SK-N-SH (cell line): ENCODE measurements at regions not wholly inside any gene's neighbourhood (a gene's known extent, or its start where the extent isn't known, plus 50 kb on each side); places are given as distances from the start of the nearest gene placed in this dataset.

Experiments used
- CHD2 ChIP-seq: fragments of 150-350 bp; IDR thresholded peaks from 2 replicates; pipeline ENCODE4 v1.6.1; 2018; ENCODE audit warnings: low read length; ENCODE audit not compliant: partially characterized antibody
- CTCF ChIP-seq: fragments of 200-600 bp; sonication (generic); IDR thresholded peaks from 2 replicates; pipeline ENCODE4 v1.6.1; 2017; ENCODE audit warnings: antibody characterized with exemption, mild to moderate bottlenecking, moderate library complexity
- EP300 ChIP-seq, 2 experiments: IDR thresholded peaks; 2 replicates each; pipeline versions ENCODE4 v1.4.0 to v1.6.1; 2012; ENCODE audit warnings: borderline replicate concordance in 1 of 2, low read depth in 1 of 2, low read length in 1 of 2
- PBX3 ChIP-seq: IDR thresholded peaks from 2 replicates; pipeline ENCODE4; 2012
- RAD21 ChIP-seq: IDR thresholded peaks from 2 replicates; pipeline ENCODE4 v1.6.1; 2012; ENCODE audit warnings: mild to moderate bottlenecking, low read length
- RCOR1 ChIP-seq: fragments of 150-350 bp; IDR thresholded peaks from 2 replicates; pipeline ENCODE4 v1.6.1; 2017; ENCODE audit warnings: antibody characterized with exemption, low read length
- REST ChIP-seq: IDR thresholded peaks from 2 replicates; pipeline ENCODE4 v1.6.1; 2012; ENCODE audit warnings: mild to moderate bottlenecking, low read depth, low read length, moderate library complexity
- RFX5 ChIP-seq: IDR thresholded peaks from 2 replicates; pipeline ENCODE4 v1.6.1; 2012; ENCODE audit warnings: mild to moderate bottlenecking, improper control_type of control experiment, low read length
- SIN3A ChIP-seq: IDR thresholded peaks from 2 replicates; pipeline ENCODE4 v1.6.1; 2012; ENCODE audit warnings: low read depth, mild to moderate bottlenecking, low read length, moderate library complexity, borderline replicate concordance
- USF2 ChIP-seq: fragments of 150-350 bp; IDR thresholded peaks from 2 replicates; pipeline ENCODE4 v1.6.1; 2017; ENCODE audit warnings: antibody characterized with exemption, low read length, low read depth, borderline replicate concordance

GRCh38 chr9:94169968-94170367, 85.7 kb downstream of the PTPDC1 start:
- no peak for TF ChIP-seq REST
- TF ChIP-seq EP300 (IDR thresholded peaks at IDR 0.05; ENCODE audit: borderline replicate concordance in 1 of 2, low read depth in 1 of 2, low read length in 1 of 2): no peak
- no peak for TF ChIP-seq PBX3
- TF ChIP-seq RAD21: no peak
- TF ChIP-seq RCOR1: no peak
- TF ChIP-seq RFX5: no peak
- no peak for TF ChIP-seq SIN3A
- TF ChIP-seq CTCF: no peak
- TF ChIP-seq CHD2: no peak
- TF ChIP-seq USF2: no peak
